Hepatocyte (in vitro differentiated cells): ENCODE measurements at regions not wholly inside any gene's neighbourhood (a gene's known extent, or its start where the extent isn't known, plus 50 kb on each side); places are given as distances from the start of the nearest gene placed in this dataset.

ENCODE experiments used
- DNase-seq: peaks from one replicate; pipeline ENCODE4 v3.0.0-alpha.2; 2016; ENCODE audit warnings: low spot score
- H2AFZ ChIP-seq: fragments of 200-600 bp; sonication (generic); 2 replicates; pipeline ENCODE4 v1.6.0; 2016; ENCODE audit warnings: antibody characterized with exemption, mild to moderate bottlenecking
- H3K27ac ChIP-seq: fragments of 200-600 bp; sonication (generic); 2 replicates; pipeline ENCODE4 v1.5.1; 2016; ENCODE audit warnings: mild to moderate bottlenecking
- H3K27me3 ChIP-seq: fragments of 200-600 bp; sonication (generic); 2 replicates; pipeline ENCODE4 v1.6.1; 2016
- H3K36me3 ChIP-seq: fragments of 200-600 bp; sonication (generic); replicated peaks from 2 replicates; pipeline ENCODE4 v1.5.1; 2016; ENCODE audit warnings: low read depth; ENCODE audit not compliant: insufficient read depth
- H3K4me1 ChIP-seq: fragments of 200-600 bp; sonication (generic); 2 replicates; pipeline ENCODE4 v1.5.1; 2016; ENCODE audit warnings: mild to moderate bottlenecking, moderate library complexity; ENCODE audit not compliant: insufficient read depth
- H3K4me2 ChIP-seq: fragments of 200-600 bp; sonication (generic); 2 replicates; pipeline ENCODE4 v1.6.0; 2016
- H3K4me3 ChIP-seq: fragments of 200-600 bp; sonication (generic); 2 replicates; pipeline ENCODE4 v1.5.1; 2016; ENCODE audit warnings: mild to moderate bottlenecking
- H3K79me2 ChIP-seq: fragments of 200-600 bp; sonication (generic); 2 replicates; pipeline ENCODE4 v1.6.0; 2017; ENCODE audit warnings: mild to moderate bottlenecking
- H3K9me2 ChIP-seq: fragments of 200-600 bp; sonication (generic); replicated peaks from 2 replicates; pipeline ENCODE4 v1.6.0; 2017; ENCODE audit warnings: mild to moderate bottlenecking; ENCODE audit not compliant: insufficient read depth
- H3K9me3 ChIP-seq: fragments of 200-600 bp; sonication (generic); 2 replicates; pipeline ENCODE4 v1.5.1; 2016; ENCODE audit warnings: low read depth, mild to moderate bottlenecking
- H4K20me1 ChIP-seq: fragments of 200-600 bp; sonication (generic); 2 replicates; pipeline ENCODE4 v1.6.0; 2016; ENCODE audit warnings: mild to moderate bottlenecking; ENCODE audit not compliant: insufficient read depth, poor library complexity, severe bottlenecking
- EZH2 ChIP-seq: fragments of 200-600 bp; sonication (generic); IDR thresholded peaks from 2 replicates; pipeline ENCODE4 v1.6.1; 2016; ENCODE audit warnings: antibody characterized with exemption, mild to moderate bottlenecking, borderline replicate concordance
- EZH2phosphoT487 ChIP-seq: fragments of 200-600 bp; sonication (generic); IDR thresholded peaks from one replicate; pipeline ENCODE4 v1.6.1; 2018; ENCODE audit warnings: antibody characterized with exemption, mild to moderate bottlenecking, low read depth, moderate library complexity; ENCODE audit not compliant: unreplicated experiment, severe bottlenecking
- WGBS: methylation state at CpG from one replicate; pipeline ENCODE4 v1.1.6; 2016; ENCODE audit warnings: low lambda C conversion rate; ENCODE audit errors: missing lambda C conversion rate; 5-methylcytosine and 5-hydroxymethylcytosine counted together
- TF ChIP-seq, protein P1 (sequence below): fragments of 200-600 bp; sonication (generic); IDR thresholded peaks from 2 replicates; pipeline ENCODE4 v1.5.1; 2016; ENCODE audit warnings: antibody characterized with exemption, mild to moderate bottlenecking; ENCODE audit not compliant: poor library complexity

DNA sequence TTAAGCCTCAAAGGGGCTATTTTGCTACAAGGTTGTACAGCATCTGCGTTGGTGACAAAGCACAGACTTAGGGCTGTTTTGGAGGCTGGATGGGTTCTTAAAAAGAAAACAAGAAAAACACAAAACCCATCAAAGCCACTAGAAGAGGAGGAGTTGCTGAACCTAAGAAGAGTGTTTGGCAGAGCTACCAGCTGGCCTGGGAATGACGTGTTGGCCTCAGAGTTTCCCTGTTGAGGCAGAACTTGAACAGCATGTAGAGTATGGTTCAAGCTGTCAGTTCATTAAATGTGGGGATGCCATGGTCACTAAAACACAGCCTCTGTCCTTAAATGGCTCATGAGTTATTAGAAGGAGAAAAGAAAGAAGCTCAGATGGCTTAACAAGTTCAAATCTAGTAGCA lies 162.5 kb downstream of the TTC32 start:
- Histone ChIP-seq H3K27ac (no peak overlapping the region), H3K36me3 (no peaks in the 10 kb centered on the region), H3K79me2 (no peaks in the 10 kb centered on the region), H3K4me1 (no peaks in the 10 kb centered on the region), H3K4me2 (no peak overlapping the region), H4K20me1 (no peaks in the 10 kb centered on the region), H3K27me3 (no peaks in the 10 kb centered on the region), H2AFZ (no peak overlapping the region), H3K4me3 (no peak overlapping the region), H3K9me3 (no peaks in the 10 kb centered on the region), H3K9me2 (no peaks in the 10 kb centered on the region)
- no peak for DNase-seq
- WGBS, result 79% methylated on average over 2 of the region's 2 CpGs
- TF ChIP-seq, protein P1, sequence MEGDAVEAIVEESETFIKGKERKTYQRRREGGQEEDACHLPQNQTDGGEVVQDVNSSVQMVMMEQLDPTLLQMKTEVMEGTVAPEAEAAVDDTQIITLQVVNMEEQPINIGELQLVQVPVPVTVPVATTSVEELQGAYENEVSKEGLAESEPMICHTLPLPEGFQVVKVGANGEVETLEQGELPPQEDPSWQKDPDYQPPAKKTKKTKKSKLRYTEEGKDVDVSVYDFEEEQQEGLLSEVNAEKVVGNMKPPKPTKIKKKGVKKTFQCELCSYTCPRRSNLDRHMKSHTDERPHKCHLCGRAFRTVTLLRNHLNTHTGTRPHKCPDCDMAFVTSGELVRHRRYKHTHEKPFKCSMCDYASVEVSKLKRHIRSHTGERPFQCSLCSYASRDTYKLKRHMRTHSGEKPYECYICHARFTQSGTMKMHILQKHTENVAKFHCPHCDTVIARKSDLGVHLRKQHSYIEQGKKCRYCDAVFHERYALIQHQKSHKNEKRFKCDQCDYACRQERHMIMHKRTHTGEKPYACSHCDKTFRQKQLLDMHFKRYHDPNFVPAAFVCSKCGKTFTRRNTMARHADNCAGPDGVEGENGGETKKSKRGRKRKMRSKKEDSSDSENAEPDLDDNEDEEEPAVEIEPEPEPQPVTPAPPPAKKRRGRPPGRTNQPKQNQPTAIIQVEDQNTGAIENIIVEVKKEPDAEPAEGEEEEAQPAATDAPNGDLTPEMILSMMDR, result no peak
- no peak for TF ChIP-seq EZH2phosphoT487
- TF ChIP-seq EZH2, result no peak

DNA sequence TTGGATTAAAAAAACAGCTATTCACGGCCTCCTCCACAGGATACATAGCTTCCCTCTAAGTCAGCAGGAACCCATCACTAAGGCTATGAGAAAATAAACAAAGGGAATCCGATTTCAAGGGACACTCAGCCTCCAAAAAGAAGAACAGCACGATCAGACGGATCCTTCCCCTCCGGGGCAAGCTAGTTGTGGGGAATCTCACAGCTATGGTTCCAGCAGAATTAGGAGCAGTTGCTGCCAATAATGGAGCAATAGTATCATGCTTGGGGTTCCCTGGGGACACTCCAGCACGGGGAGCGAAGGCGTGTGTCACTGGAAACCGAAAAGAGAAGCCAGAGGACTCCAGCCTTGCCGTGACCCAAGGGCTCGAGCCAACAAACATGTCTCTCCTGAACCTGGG lies 163.1 kb downstream of the TTC32 start:
- H3K9me2 ChIP-seq, result no peaks in the 10 kb centered on the region
- H4K20me1 ChIP-seq, result no peaks in the 10 kb centered on the region
- no peak overlapping the region for H3K27ac ChIP-seq
- WGBS, result 82% methylated on average over 11 of the region's 11 CpGs
- H3K79me2 ChIP-seq, result no peaks in the 10 kb centered on the region
- no peak for DNase-seq
- H3K4me3 ChIP-seq, result no peak overlapping the region
- peaks cover 1% of the 10 kb centered on the region for H3K4me1 ChIP-seq
- TF ChIP-seq, protein P1, result no peak
- TF ChIP-seq EZH2 (no peak), EZH2phosphoT487 (no peak)
- no peaks in the 10 kb centered on the region for H3K9me3 ChIP-seq
- no peaks in the 10 kb centered on the region for H3K36me3 ChIP-seq
- H3K27me3 ChIP-seq, result no peaks in the 10 kb centered on the region
- H2AFZ ChIP-seq, result no peak overlapping the region
- no peak overlapping the region for H3K4me2 ChIP-seq

DNA sequence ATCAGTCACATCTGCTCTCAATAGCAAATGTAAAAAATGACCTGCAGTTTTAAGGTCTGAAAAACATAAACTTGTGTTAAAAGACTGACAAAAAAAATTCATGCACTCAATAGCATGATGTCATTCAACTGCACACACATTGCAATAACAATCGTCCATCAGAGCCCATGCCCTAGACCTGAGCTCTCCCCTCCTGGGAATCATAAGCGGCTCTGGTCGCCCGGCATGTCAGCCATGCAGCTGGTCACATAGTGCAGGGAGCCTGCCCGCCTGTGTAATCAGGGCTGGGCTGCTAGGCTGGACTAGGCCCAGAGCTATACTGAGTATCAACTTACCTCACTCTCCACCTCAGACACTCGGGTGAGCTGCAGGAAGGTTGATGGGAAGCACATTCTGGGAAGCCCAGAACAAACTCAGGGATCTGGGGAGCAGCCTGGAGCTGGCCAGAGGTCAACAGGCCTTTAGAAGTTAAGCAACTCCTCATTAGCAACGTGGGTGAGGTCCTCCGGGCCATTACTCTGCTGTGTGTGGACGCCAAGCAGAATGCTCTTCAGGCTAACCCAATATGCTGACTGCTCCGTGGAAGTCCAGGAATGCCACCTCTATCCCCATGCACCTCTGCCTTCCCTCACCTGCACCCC lies 165.5 kb downstream of the TTC32 start:
- Histone ChIP-seq H3K9me2 (no peaks in the 10 kb centered on the region), H3K27ac (no peak overlapping the region), H3K27me3 (no peaks in the 10 kb centered on the region), H3K9me3 (no peaks in the 10 kb centered on the region), H2AFZ (no peak overlapping the region), H3K36me3 (no peaks in the 10 kb centered on the region), H3K4me1 (peaks cover 4% of the 10 kb centered on the region), H3K4me2 (no peak overlapping the region), H3K4me3 (no peak overlapping the region), H3K79me2 (no peaks in the 10 kb centered on the region), H4K20me1 (no peaks in the 10 kb centered on the region)
- DNase-seq, result no peak
- TF ChIP-seq EZH2, result no peak
- TF ChIP-seq EZH2phosphoT487, result no peak
- WGBS, result 88% methylated on average over 10 of the region's 10 CpGs

DNA sequence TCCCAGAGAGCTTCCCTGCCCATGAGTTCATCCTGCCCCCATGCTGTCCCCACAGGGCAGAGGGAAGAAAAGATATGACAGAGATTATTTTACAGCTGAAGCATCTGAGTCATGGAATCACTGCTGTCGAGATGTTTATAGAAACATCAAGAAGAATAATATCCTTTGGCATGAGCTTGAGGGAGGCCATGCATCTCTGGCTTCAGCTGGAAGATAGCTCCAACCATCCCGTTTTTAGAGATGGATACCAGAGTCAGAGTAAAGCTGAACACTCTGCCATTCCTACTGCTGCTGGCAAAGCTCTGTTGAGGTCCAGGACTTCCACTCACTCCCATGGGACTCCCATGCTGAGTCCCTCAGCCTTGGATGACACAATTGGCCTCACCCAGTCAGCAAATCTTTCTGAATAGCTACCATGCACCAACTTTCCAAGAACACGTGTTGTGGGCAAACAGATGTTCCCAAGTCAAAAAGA lies 167.8 kb downstream of the TTC32 start:
- no peak overlapping the region for H2AFZ ChIP-seq
- H3K4me2 ChIP-seq, result no peak overlapping the region
- no peak overlapping the region for H3K4me3 ChIP-seq
- no peak overlapping the region for H3K27ac ChIP-seq
- no peaks in the 10 kb centered on the region for H4K20me1 ChIP-seq
- H3K79me2 ChIP-seq, result no peaks in the 10 kb centered on the region
- H3K36me3 ChIP-seq, result no peaks in the 10 kb centered on the region
- 51% methylated on average over 3 of the region's 3 CpGs for WGBS
- H3K9me3 ChIP-seq, result no peaks in the 10 kb centered on the region
- TF ChIP-seq, protein P1, result no peak
- TF ChIP-seq EZH2phosphoT487 (no peak), EZH2 (no peak)
- H3K9me2 ChIP-seq, result no peaks in the 10 kb centered on the region
- no peak for DNase-seq
- peaks cover 4% of the 10 kb centered on the region for H3K4me1 ChIP-seq
- H3K27me3 ChIP-seq, result no peaks in the 10 kb centered on the region
